ENCODE measurements at regions not wholly inside any gene's neighbourhood (a gene's known extent, or its start where the extent isn't known, plus 50 kb on each side); places are given as distances from the start of the nearest gene placed in this dataset.

DNA sequence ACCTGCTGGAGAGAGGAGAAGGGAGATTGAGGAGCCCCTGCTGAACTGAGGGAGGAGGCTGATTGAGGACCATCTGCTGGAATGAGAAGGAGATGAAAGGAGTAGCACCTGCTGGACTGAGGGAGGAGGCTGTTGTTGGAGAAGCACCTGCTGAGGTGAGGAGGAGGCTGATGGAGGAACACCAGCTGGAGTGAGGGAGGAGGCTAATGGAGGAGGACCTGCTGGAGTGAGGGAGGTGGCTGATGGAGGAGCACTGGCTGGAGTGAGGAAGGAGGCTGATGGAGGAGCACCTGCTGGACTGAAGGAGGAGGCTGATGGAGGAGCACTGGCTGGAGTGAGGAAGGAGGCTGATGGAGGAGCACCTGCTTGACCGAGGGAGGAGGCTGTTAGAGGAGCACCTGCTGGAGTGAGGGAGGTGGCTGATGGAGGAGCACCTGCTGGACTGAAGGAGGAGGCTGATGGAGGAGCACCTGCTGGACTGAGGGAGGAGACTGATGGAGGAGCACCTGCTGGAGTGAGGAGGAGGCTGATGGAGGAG lies 409.2 kb upstream of the MYT1L start:
- no peaks in the 10 kb centered on the region for H3K27me3 ChIP-seq
- H3K4me1 ChIP-seq = peaks cover 0 to 16% (median 11%) of the 10 kb centered on the region in 4 donors
- H3K4me3 ChIP-seq = no peak overlapping the region
- H3K27ac ChIP-seq (replicated peaks in 1 of 4) = no peak overlapping the region
- H3K36me3 ChIP-seq = no peaks in the 10 kb centered on the region
- no peaks in the 10 kb centered on the region for H3K9me3 ChIP-seq
- DNase-seq (ENCODE audit: extremely low spot score) = no peak
- intact Hi-C loops (cut with DNase I) = no loop called here
- TF ChIP-seq POLR2AphosphoS5 (IDR thresholded peaks at IDR 0.05) = no peak
- TF ChIP-seq, protein P1, sequence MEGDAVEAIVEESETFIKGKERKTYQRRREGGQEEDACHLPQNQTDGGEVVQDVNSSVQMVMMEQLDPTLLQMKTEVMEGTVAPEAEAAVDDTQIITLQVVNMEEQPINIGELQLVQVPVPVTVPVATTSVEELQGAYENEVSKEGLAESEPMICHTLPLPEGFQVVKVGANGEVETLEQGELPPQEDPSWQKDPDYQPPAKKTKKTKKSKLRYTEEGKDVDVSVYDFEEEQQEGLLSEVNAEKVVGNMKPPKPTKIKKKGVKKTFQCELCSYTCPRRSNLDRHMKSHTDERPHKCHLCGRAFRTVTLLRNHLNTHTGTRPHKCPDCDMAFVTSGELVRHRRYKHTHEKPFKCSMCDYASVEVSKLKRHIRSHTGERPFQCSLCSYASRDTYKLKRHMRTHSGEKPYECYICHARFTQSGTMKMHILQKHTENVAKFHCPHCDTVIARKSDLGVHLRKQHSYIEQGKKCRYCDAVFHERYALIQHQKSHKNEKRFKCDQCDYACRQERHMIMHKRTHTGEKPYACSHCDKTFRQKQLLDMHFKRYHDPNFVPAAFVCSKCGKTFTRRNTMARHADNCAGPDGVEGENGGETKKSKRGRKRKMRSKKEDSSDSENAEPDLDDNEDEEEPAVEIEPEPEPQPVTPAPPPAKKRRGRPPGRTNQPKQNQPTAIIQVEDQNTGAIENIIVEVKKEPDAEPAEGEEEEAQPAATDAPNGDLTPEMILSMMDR (IDR thresholded peaks at IDR 0.05) = no peak
- TF ChIP-seq EP300 (IDR thresholded peaks at IDR 0.05) = no peak
- 84% methylated on average over 1 of the region's 1 CpG for WGBS

DNA sequence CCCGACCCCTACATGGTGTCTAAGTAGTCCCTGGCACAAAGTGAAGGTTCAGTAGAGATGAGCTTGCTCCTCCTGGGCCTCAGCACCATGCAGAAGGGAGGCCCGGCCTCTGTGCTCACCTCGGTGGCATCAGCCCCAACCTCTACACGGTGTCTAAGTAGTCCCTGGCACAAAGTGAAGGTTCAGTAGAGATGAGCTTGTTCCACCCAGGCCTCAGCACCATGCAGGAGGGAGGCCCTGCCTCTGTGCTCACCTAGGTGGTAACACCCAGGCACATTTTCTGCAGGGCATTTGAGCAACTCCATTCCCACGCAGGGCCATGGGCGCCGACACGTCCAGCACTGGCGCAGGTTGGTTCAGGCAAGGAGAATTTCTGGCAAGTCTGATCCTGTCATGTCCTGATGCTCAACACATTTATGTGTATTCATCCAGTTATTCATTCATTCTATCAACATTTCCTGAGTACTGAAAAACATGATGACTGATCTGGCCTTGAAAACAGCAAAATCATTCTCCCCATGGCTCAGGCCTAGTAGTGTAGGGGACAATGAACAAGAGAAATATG lies 408.2 kb upstream of the MYT1L start:
- H3K27me3 ChIP-seq = no peaks in the 10 kb centered on the region
- intact Hi-C loops (cut with DNase I) = no loop called here
- no peaks in the 10 kb centered on the region for H3K36me3 ChIP-seq
- peaks cover 0 to 16% (median 11%) of the 10 kb centered on the region in 4 donors for H3K4me1 ChIP-seq
- no peak for TF ChIP-seq POLR2A (IDR thresholded peaks at IDR 0.05; ENCODE audit: low read depth)
- TF ChIP-seq POLR2AphosphoS5 (IDR thresholded peaks at IDR 0.05) = no peak
- no peak for TF ChIP-seq EP300 (IDR thresholded peaks at IDR 0.05)
- TF ChIP-seq, protein P1 (IDR thresholded peaks at IDR 0.05) = no peak
- H3K9me3 ChIP-seq = no peaks in the 10 kb centered on the region
- no peak for DNase-seq (ENCODE audit: extremely low spot score)
- H3K4me3 ChIP-seq = no peak overlapping the region
- H3K27ac ChIP-seq (replicated peaks in 1 of 4) = no peak overlapping the region
- WGBS = 81% methylated on average over 4 of the region's 9 CpGs

DNA sequence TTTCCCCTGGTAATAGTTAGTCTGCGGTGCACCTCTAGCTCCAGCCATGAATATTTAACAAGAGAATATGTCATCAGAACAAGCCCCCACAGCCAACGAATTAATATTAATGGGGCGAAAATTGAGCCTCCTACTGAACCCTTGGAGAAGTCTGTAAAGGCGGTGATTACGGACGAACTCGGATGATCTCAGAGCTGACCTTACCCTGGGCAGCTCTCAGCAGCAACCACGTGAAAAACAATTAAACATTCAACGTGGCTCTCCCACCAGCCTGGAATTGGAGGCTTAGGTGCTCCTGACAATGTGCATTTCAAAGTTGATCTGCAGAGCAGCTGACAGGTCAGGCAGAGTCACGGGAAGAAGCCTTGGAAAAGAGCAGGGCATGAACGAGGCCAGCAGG lies 407.6 kb upstream of the MYT1L start:
- Histone ChIP-seq H3K4me3 (no peak overlapping the region), H3K27me3 (peaks cover 0 to 6% (median 0%) of the 10 kb centered on the region in 4 donors), H3K4me1 (peaks cover 0 to 12% (median 10%) of the 10 kb centered on the region in 4 donors), H3K27ac (replicated peaks in 1 of 4) (no peak overlapping the region), H3K9me3 (no peaks in the 10 kb centered on the region), H3K36me3 (no peaks in the 10 kb centered on the region)
- no peak for DNase-seq (ENCODE audit: extremely low spot score)
- 78% methylated on average over 11 of the region's 11 CpGs for WGBS
- intact Hi-C loops (cut with DNase I) = no loop called here
- no peak for TF ChIP-seq POLR2AphosphoS5 (IDR thresholded peaks at IDR 0.05)
- TF ChIP-seq POLR2A (IDR thresholded peaks at IDR 0.05; ENCODE audit: low read depth) = no peak
- TF ChIP-seq, protein P1 (IDR thresholded peaks at IDR 0.05) = no peak
- no peak for TF ChIP-seq EP300 (IDR thresholded peaks at IDR 0.05)

DNA sequence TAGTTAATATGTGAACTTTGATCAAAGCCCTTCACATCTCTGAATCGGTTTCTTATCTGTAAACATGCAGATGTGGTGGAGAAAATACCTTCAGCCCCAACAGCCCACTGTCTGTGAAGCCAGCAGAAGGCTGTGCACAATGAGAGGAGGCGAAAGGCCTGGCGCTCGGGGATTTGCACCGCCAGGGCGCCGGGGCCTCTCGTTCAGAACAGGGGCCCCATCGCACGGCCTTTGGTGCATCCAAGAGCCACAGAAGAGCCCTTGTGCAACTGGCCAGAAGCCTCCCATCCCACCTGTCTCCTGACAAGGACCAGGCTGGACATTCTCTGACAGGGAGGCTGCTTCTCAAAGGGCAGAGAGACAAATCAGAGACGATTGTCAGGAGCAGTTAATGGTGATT lies 407.2 kb upstream of the MYT1L start:
- H3K4me1 ChIP-seq = peaks cover 0 to 8% (median 6%) of the 10 kb centered on the region in 4 donors
- H3K27ac ChIP-seq (replicated peaks in 1 of 4) = no peak overlapping the region
- no peak overlapping the region for H3K4me3 ChIP-seq
- no peaks in the 10 kb centered on the region for H3K36me3 ChIP-seq
- 89% methylated on average over 9 of the region's 11 CpGs for WGBS
- no peak for DNase-seq (ENCODE audit: extremely low spot score)
- peaks cover 0 to 10% (median 0%) of the 10 kb centered on the region in 4 donors for H3K27me3 ChIP-seq
- intact Hi-C loops (cut with DNase I) = no loop called here
- TF ChIP-seq, protein P1 (IDR thresholded peaks at IDR 0.05) = no peak
- no peak for TF ChIP-seq EP300 (IDR thresholded peaks at IDR 0.05)
- TF ChIP-seq POLR2AphosphoS5 (IDR thresholded peaks at IDR 0.05) = no peak
- no peak for TF ChIP-seq POLR2A (IDR thresholded peaks at IDR 0.05; ENCODE audit: low read depth)
- no peaks in the 10 kb centered on the region for H3K9me3 ChIP-seq

DNA sequence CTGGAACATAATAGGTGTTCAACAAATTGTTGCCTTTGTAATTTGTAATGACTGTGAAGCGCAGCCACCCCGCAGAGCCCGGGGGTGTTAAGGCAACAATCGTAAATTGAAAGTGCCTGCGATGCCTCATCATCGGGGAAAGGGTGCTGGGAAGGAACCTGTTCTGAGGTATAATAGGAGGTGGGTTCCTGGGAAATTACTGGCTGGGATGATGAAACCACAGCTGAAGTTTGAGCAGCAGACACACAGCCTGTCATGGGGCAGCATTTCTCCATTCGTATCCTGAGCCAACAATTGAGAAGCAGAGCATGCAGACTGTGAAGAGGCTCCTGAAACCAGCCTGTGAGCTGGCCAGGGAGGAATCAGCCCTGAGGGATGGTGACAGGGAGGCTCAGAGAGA lies 404.0 kb upstream of the MYT1L start:
- Histone ChIP-seq H3K27ac (replicated peaks in 1 of 4) (no peak overlapping the region), H3K4me3 (no peak overlapping the region), H3K27me3 (peaks cover 0 to 15% (median 0%) of the 10 kb centered on the region in 4 donors), H3K36me3 (no peaks in the 10 kb centered on the region), H3K9me3 (no peaks in the 10 kb centered on the region), H3K4me1 (no peaks in the 10 kb centered on the region)
- TF ChIP-seq POLR2A (IDR thresholded peaks at IDR 0.05; ENCODE audit: low read depth) = no peak
- TF ChIP-seq EP300 (IDR thresholded peaks at IDR 0.05) = no peak
- TF ChIP-seq, protein P1 (IDR thresholded peaks at IDR 0.05) = no peak
- no peak for TF ChIP-seq POLR2AphosphoS5 (IDR thresholded peaks at IDR 0.05)
- no peak for DNase-seq (ENCODE audit: extremely low spot score)
- WGBS = 82% methylated on average over 7 of the region's 7 CpGs
- intact Hi-C loops (cut with DNase I) = no loop called here
